ENCODE measurements at regions not wholly inside any gene's neighbourhood (a gene's known extent, or its start where the extent isn't known, plus 50 kb on each side); places are given as distances from the start of the nearest gene placed in this dataset.

GRCh38 chr3:146818866-146819265 lies 213.7 kb upstream of the PLSCR5 start:
- TF ChIP-seq CTCF (conservative IDR thresholded peaks at IDR 0.05; ENCODE audit: low read length) (no peak), EZH2phosphoT487 (IDR thresholded peaks at IDR 0.05; ENCODE audit: borderline replicate concordance) (no peak)
